HG02678 (cell line): ENCODE measurements at regions not wholly inside any gene's neighbourhood (a gene's known extent, or its start where the extent isn't known, plus 50 kb on each side); places are given as distances from the start of the nearest gene placed in this dataset.

Source experiments
- ATAC-seq: cut with Tn5 transposase; IDR thresholded peaks from one replicate; pipeline ENCODE4 v1.9.1; 2021; ENCODE audit warnings: mild to moderate bottlenecking, moderate library complexity; ENCODE audit not compliant: unreplicated experiment

DNA sequence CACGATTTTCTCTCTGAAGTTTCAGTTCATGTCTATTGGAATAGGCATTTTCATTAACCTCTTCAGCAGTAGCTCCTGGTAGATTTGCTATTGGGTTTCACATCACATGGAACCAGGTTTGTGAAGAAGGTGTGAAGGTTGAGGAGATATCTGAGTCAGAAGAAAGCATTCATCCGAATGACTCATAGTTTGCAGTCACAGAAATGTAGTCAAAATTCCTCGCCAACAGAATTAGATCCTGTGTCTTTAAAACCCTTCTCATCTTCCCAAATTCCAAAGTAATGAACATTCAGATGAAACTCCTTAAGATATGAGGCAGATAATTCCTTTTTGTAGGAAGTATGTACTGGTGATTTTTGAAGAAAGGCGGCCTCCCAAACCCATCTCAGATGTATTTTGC lies 125.0 kb upstream of the LARGE1 start:
- no peak for ATAC-seq

DNA sequence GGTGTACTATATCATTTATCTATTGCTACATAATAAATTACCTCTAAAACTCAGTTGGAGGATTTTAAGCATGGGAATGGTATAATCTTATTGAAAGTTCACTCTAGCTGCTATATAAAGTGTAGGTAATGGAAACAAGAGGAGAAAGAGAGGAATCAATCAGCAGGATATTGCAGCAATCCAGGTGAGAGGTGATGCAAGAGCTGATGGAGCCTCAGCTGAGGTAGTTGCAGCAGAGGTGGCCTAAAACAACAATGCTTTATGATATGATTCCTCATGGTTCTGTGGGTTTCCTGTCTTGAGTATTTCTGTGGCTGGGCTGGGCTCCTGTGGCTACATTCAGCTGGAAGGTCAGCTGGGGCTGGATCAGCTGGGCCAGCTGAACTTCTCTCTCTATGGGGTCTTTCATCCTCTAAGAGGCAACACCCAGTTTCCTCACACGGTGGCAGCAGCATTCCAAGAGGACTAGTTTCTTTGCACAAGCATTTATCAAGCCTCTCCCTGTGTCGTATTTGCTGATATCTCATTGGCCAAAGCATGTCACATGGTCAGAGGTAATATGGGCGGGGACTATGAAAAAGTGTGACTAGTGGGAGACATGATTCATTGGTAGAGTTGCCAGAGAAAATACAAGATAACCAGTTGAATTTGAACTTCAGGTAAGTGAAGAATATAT lies 135.4 kb upstream of the LARGE1 start:
- ATAC-seq = no peak

DNA sequence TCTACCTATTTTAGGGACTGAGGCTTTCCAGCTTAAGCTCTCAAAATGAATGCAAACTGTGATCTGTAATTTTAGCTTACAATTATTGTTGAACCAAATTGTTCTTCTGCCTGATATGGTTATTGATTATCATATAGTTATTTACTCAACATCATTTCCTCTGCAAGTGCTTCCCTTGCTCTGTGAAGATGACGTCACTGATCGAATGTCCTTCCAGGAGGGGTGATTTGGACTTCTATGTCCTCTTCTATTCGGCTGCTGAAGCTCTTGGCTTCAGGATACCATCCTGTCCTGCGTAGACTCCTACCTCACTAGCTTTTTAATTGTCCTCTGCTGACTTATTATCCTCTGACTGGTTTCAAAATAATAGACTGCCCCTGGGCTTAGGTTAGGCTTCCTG lies 137.4 kb upstream of the LARGE1 start:
- no peak for ATAC-seq

DNA sequence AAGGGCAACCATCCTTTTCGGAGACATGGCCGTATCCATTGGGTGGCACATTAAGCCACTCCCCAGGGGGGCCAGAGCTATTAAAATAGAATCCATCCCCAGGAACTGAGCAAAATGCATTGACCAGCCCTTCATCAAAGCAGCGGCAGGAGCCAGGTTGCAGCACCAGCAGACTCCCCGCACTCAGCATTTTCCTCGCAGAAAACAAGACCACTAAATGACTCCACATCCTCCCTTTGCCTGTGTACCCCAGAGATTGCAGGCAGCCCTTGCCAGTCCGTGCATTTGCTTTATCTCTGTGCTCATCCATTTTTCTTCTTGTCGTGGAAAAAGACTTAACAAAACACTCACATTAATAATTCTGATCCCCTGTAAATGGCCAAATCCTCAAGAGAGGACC lies 144.4 kb upstream of the LARGE1 start:
- ATAC-seq = no peak

DNA sequence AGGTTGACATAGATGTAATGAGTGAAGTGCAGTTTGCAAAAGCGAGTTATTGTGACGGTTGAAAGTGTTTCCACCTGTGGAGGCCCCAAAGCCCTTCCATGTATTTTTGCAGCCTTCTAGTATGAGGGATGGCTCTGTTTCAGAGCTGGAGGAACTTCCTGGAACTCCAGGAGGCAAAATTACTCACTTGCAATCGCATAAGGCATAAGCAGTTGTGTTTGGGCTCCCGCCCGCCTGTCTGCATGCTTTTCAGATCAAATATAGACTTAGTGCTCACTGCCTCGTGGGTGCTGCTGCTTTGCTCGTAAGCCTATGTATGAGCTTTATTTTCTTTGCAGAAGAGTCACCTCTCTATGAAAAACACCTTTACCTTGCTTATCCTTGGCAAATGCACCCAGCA lies 146.8 kb upstream of the LARGE1 start:
- ATAC-seq = no peak

- ATAC-seq = no peak
Observed at GRCh38 chr22:34068001-34068400, 147.7 kb upstream of the LARGE1 start.

DNA sequence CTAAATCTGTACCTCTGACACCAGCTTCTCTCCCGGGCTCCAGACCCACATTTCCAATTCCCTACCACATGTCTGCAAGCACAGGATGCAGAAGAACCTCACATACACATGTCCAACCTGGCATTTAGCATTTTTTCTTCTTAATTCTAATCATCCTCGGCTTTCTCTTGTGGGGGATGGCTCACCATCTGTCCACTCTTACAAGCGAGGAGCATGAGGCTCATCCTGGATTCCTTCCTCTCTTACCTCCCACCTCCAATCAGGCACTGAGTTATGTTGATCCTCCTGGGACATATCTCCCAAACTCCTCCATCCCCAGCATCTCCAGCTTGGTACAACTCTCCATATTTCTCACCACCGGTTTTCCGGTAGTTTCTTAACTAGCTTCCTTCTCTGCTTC lies 149.8 kb upstream of the LARGE1 start:
- ATAC-seq = no peak

DNA sequence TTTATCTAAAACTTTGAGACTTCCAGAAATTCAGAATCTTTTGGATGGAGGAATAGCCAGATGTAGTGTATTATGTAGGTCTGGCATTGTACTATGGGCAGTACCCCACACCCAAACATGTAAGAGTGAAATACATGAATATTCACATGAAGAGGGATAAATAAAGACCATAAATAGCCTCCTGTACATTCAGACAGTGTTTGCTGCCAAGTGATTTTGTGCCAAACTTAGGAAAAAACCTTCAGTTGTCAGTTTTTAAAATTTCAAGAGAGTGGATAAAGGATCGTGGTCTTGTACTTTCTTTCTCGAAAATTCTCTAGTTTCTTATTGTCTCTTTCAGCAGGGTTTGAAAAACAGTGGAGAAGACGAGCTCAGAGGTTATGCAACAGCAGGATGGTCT lies 150.3 kb upstream of the LARGE1 start:
- ATAC-seq = no peak

- ATAC-seq = no peak
Observed at GRCh38 chr22:34072585-34072984, 152.3 kb upstream of the LARGE1 start.

DNA sequence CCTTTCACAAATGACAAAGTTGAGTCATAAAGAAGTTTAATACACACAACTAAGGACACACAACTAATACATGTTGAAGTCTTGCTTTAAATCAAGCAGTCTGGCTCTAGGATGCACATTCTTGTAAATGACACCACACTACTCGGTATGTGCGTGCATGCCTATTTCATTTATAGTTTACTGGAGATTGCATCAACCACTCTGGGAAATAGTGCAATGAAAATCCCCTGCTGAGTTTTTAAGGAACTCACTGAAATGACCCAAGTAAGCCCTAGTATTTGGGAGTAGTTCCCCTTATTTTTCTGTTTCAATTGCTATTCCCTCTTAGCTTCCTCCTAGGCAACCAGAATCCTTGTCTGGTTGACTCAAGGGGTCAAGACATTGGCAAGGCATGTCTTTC lies 160.2 kb upstream of the LARGE1 start:
- no peak for ATAC-seq

DNA sequence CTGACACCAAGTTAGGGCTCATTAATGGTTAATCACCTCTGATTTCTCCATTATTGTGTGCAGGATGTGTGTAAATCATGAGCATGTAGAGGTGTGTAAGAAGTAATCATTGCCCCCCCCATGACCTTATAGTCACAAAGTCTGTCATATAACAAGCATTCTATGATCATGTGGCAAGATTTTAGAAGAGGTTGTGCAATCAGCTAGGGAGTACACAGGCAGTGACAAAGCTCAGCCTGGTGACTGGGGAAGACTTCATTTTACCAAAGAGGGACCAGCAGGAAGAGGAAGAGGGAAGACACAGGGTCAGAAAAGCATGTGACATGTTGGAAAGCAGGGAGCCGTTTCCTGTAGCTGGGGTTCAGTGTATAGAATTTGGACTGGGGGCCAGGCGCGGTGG lies 176.5 kb upstream of the LARGE1 start:
- no peak for ATAC-seq

- ATAC-seq = no peak
Observed at GRCh38 chr22:34099278-34099677, 179.0 kb upstream of the LARGE1 start.

- no peak for ATAC-seq
Observed at GRCh38 chr22:34102633-34103032, 182.4 kb upstream of the LARGE1 start.

DNA sequence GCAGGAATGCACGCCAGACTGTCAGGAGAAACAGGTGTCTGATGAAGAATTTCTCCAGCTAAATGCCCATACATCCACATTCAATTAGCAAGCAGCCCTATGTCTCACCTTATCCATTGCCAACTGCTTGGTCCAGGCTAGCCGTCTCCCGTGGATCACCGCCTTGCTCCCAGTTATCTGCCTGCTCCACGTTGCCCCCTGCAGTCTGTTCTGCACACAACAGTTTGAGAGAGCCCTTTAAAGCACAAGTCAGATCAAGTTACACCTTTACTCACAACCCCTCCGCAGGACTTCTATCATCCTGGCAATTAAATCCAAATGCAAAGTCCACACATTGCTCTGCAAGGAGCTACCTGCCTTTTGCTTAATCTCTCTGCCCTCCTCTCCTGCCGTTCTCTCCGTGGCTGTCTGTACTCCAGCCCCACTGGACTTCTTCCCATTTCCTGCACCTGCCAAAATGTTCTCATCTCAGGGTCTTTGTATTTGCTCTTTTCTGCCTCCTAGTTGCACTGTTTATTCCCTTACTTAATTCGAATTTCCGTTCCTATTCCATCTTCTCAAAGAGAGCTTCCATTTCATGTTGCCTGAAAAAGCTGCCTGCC lies 185.3 kb upstream of the LARGE1 start:
- ATAC-seq = no peak

GRCh38 chr22:34108168-34108567 lies 187.9 kb upstream of the LARGE1 start:
- ATAC-seq = no peak

DNA sequence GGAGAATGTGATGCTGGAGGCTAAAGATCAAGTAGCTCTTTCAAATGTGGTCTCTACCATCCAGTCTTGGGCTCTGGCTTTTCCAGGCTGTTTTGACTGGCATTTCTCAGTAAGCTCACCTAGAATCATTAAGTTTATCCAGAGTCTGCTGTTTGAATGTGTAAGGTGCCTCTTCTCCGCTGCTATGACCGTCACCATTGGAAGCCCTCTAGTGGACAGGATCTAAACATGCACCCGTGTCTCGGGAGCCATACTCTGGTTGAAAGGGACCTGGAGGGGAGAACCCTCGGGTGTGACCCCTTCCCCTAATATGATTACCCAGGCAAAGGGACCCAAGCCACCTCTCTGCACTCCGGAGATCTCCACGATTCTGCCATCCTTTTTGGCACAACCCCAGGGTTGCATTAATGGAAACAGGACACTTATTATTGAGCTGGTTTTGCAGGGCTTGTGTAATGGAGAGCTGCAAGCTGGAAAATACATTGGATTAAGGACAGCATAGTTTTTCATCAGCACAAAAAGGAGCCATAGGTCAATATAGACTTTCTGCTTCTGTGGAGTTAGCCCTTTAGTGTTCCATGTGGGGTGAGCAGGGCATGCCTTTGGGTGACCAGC lies 191.0 kb upstream of the LARGE1 start:
- ATAC-seq = no peak

DNA sequence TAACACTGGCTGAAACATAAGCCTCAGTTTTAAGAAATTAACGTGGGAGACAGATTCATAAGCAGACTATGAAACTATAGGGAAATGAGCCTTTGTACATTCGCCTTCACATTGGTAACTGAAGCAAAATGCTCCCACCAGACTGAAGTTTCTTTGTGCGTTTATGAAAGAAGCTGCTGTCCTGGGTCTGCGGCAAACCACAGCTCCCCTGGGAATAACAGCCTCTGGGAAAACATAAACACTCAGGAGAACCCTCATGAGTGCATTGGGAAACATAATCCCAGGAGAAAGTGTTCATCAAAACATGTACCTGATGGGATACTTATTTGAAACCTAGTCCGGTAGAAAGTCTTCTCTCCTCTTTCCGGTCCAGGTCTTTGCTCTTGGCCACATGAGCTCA lies 193.1 kb upstream of the LARGE1 start:
- no peak for ATAC-seq

GRCh38 chr22:34114406-34114805 lies 194.1 kb upstream of the LARGE1 start:
- ATAC-seq = no peak

- no peak for ATAC-seq
Observed at GRCh38 chr22:34115722-34116121, 195.4 kb upstream of the LARGE1 start.

- no peak for ATAC-seq
Observed at GRCh38 chr22:34116126-34116525, 195.8 kb upstream of the LARGE1 start.

DNA sequence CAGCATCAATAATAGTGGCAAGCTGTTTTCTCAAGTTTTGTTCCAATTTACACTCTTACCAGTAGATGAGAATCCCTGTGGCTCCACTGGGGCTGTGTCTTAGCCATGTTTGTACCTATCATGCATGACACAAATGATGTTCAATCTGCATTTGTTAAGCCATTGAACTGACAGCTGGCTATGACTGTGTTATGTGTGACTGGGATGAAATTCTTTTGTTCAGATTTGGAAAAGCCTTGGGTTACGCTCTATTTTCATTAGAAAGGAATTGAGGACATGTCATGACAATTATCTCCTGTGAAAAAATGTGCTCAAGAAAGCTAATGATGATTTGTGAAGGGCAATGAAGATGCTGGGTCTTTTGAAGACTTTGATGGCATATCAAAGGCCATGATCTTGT lies 201.8 kb upstream of the LARGE1 start:
- no peak for ATAC-seq

DNA sequence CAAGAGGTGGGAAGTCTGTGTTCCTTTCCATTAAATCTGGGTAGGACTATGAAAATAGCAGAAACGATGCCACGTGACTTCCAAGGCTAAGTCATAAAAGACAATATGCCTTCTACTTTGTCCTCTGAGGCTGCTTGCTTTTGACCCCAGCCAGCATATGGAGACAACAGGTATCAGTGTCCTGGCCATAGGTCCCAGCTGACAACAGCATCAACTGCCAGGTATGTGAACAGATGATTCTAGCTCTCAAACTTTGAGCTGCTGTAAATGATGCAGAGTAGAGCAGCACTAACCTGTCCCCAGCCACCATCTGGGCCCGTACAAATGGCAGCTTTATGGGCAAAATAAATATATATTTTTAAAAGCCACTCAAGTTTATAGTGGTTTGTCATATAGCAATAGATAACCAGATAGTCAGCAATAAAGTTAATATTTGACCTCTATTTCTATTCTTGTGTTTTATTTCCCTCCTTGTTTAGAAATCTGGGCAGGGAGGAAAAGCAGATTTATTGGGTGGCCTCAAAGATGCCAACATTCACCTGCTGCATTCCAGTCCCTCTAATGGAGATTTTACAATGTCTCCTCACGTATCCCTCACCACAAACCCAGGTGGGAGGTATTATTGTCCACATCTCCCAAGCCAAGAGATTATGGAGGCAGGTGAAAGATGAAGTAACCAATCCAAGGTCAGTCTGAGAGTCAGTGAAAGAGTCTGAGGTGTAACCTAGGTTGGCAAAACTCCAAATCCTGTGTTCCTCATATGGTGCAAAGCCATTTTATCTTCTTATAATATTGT lies 209.6 kb upstream of the LARGE1 start:
- ATAC-seq = no peak
